GM18505 (cell line): ENCODE measurements at regions not wholly inside any gene's neighbourhood (a gene's known extent, or its start where the extent isn't known, plus 50 kb on each side); places are given as distances from the start of the nearest gene placed in this dataset.
"Not testable (repeated sequence)": the region's sequence is repeated elsewhere in the genome, so short reads cannot be mapped to it uniquely, and the experiment has no call there.

ENCODE experiments used
- ATAC-seq: cut with Tn5 transposase; IDR thresholded peaks from one replicate; pipeline ENCODE4 v1.9.1; 2021; ENCODE audit not compliant: unreplicated experiment
- POLR2A ChIP-seq: IDR thresholded peaks from 4 replicates; pipeline ENCODE4 v1.6.1; 2011; ENCODE audit warnings: borderline replicate concordance; ENCODE audit not compliant: insufficient read depth, insufficient read length; ENCODE audit errors: extremely low read depth

- no peak for ATAC-seq
- no peak for TF ChIP-seq POLR2A
Measured at GRCh38 chr5:100110497-100110896, 424.7 kb upstream of the FAM174A start.

- ATAC-seq, result no peak
- TF ChIP-seq POLR2A, result no peak
Measured at GRCh38 chr5:100108883-100109282, 426.3 kb upstream of the FAM174A start.

GRCh38 chr5:100103592-100104119, 431.5 kb upstream of the FAM174A start:
- not testable (repeated sequence) for ATAC-seq

GRCh38 chr5:100101466-100101865, 433.7 kb upstream of the FAM174A start:
- ATAC-seq, result not testable (repeated sequence)

- ATAC-seq, result not testable (repeated sequence)
Measured at GRCh38 chr5:100096328-100096727, 438.8 kb upstream of the FAM174A start.

- ATAC-seq, result not testable (repeated sequence)
Measured at GRCh38 chr5:100080703-100081102, 454.5 kb upstream of the FAM174A start.

GRCh38 chr5:100079163-100079562, 456.0 kb upstream of the FAM174A start:
- ATAC-seq, result not testable (repeated sequence)

- ATAC-seq, result not testable (repeated sequence)
Measured at GRCh38 chr5:100066020-100066419, 469.2 kb upstream of the FAM174A start.

- no peak for ATAC-seq
- TF ChIP-seq POLR2A, result no peak
Measured at GRCh38 chr5:100043475-100043874, 491.7 kb upstream of the FAM174A start.

GRCh38 chr5:100026606-100027005, 508.6 kb upstream of the FAM174A start:
- no peak for ATAC-seq
- no peak for TF ChIP-seq POLR2A

GRCh38 chr5:100023536-100023935, 511.6 kb upstream of the FAM174A start:
- no peak for ATAC-seq
- TF ChIP-seq POLR2A, result no peak

- TF ChIP-seq POLR2A, result no peak
- no peak for ATAC-seq
Measured at GRCh38 chr5:100017520-100018262, 517.5 kb upstream of the FAM174A start.

- ATAC-seq, result not testable (repeated sequence)
Measured at GRCh38 chr5:100013305-100013704, 521.9 kb upstream of the FAM174A start.

- not testable (repeated sequence) for ATAC-seq
Measured at GRCh38 chr5:100011160-100011559, 524.0 kb upstream of the FAM174A start.

- TF ChIP-seq POLR2A, result no peak
- no peak for ATAC-seq
Measured at GRCh38 chr5:100004969-100005368, 530.2 kb upstream of the FAM174A start.

GRCh38 chr5:99998319-99998718, 536.9 kb upstream of the FAM174A start:
- no peak for TF ChIP-seq POLR2A
- no peak for ATAC-seq

GRCh38 chr5:99995407-99995806, 539.8 kb upstream of the FAM174A start:
- ATAC-seq, result no peak
- no peak for TF ChIP-seq POLR2A
